ENCODE measurements at regions not wholly inside any gene's neighbourhood (a gene's known extent, or its start where the extent isn't known, plus 50 kb on each side); places are given as distances from the start of the nearest gene placed in this dataset.

DNA sequence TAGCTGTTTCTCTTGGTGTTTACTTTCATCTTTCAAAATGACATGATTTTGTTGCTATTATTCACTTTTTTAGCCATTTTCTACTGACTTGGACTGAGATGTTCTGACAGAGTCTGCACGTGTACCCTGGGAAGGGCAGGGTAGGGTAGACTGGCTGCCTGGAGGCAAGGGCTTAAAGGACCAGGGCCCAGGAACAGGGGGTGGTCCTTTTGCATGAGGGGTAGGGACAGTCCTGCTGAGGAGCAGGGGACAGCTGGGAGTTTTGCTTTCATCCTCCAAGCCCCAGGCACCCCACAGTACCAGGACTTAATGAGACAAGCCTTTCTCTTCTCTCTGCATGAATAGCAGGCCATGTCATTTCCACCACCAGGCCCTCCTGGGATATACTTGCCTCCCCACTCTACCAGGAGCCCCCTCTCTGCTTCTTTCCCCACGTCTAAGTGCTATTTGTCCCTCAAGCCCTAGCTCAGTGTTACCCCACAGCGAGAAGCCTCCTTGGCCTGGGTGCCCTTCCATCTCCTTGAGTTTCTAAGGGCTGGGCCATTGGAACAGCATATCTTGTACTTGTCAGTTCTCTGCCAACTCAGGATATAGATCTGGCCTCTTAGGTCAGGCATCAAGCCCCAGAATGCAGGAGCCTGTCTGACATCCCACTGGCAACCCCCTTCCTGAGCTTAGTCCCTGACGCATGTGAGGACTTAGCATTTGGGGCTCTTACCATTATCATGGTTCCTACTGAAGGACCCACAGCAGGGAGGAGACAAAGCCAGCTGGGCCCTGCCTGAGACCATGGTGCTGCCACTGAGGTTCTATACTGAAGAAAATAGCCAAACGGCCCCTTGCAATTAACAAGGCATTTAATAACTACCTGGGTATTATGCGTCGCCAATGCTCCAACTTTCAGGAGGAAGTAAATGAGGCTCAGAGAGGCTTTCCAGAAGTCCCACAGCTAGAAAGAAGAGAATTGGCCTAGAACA lies 78.4 kb upstream of the UNC5B start:
- no peak overlapping the region for H3K4me3 ChIP-seq (ENCODE audit: low read depth in 1 of 2, low read length in 2 of 2)
- no peak overlapping the region for H3K4me2 ChIP-seq (ENCODE audit: insufficient read depth, low read length)
- no peaks in the 10 kb centered on the region for H3K36me3 ChIP-seq (ENCODE audit: insufficient read depth, low read length)
- H3K4me1 ChIP-seq (ENCODE audit: insufficient read depth, low read length) = no peaks in the 10 kb centered on the region
- H4K20me1 ChIP-seq (ENCODE audit: insufficient read depth, low read length) = no peaks in the 10 kb centered on the region
- DNase-seq (no peak), ATAC-seq (ENCODE audit: insufficient read depth, low read depth) (no peak)
- no peaks in the 10 kb centered on the region for H3K9me3 ChIP-seq (ENCODE audit: insufficient read depth, low read length, severe bottlenecking)
- H3K9ac ChIP-seq (ENCODE audit: low read depth, low read length) = no peak overlapping the region
- no peak for TF ChIP-seq EZH2 (IDR thresholded peaks at IDR 0.05; ENCODE audit: borderline replicate concordance, low read depth, low read length, severe bottlenecking)
- TF ChIP-seq, protein P1, sequence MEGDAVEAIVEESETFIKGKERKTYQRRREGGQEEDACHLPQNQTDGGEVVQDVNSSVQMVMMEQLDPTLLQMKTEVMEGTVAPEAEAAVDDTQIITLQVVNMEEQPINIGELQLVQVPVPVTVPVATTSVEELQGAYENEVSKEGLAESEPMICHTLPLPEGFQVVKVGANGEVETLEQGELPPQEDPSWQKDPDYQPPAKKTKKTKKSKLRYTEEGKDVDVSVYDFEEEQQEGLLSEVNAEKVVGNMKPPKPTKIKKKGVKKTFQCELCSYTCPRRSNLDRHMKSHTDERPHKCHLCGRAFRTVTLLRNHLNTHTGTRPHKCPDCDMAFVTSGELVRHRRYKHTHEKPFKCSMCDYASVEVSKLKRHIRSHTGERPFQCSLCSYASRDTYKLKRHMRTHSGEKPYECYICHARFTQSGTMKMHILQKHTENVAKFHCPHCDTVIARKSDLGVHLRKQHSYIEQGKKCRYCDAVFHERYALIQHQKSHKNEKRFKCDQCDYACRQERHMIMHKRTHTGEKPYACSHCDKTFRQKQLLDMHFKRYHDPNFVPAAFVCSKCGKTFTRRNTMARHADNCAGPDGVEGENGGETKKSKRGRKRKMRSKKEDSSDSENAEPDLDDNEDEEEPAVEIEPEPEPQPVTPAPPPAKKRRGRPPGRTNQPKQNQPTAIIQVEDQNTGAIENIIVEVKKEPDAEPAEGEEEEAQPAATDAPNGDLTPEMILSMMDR (IDR thresholded peaks at IDR 0.05; ENCODE audit: borderline replicate concordance, extremely low read depth, low read length, poor library complexity, severe bottlenecking) = no peak
- no peaks in the 10 kb centered on the region for H3K79me2 ChIP-seq (ENCODE audit: insufficient read depth, low read length)
- H3K27ac ChIP-seq (ENCODE audit: low read length) = no peak overlapping the region
- no peak overlapping the region for H2AFZ ChIP-seq (ENCODE audit: low read depth, low read length)
- H3K27me3 ChIP-seq (ENCODE audit: insufficient read depth, low read length, poor library complexity) = peaks cover 13% of the 10 kb centered on the region

DNA sequence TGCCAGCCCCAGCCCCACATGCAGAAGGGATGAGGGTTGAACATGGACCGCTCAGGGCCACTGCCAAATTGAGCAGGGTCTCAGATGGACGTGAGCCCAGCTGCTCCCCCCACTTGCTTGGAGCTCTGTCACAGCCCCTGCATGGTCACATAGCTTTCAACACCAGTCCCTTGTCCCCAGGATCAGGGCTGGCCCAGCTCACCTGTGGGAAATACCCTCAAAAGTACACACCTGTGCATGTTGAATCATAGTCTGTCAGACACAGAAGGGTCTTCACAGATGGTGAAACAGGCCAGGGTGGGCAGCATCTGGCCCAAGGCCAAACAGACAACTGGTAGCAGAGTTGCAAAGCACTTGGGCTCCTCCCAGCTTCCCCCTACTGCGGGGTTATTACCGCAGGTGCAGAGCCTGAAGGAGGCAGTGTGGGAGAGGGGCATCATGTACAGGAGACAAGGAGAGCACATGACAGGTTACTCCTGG lies 77.6 kb upstream of the UNC5B start:
- no peak overlapping the region for H3K4me2 ChIP-seq (ENCODE audit: insufficient read depth, low read length)
- H3K9me3 ChIP-seq (ENCODE audit: insufficient read depth, low read length, severe bottlenecking) = no peaks in the 10 kb centered on the region
- peaks cover 18% of the 10 kb centered on the region for H3K27me3 ChIP-seq (ENCODE audit: insufficient read depth, low read length, poor library complexity)
- no peak overlapping the region for H3K9ac ChIP-seq (ENCODE audit: low read depth, low read length)
- no peak for ATAC-seq (ENCODE audit: insufficient read depth, low read depth)
- H3K4me3 ChIP-seq (ENCODE audit: low read depth in 1 of 2, low read length in 2 of 2) = no peak overlapping the region
- no peak for DNase-seq
- no peaks in the 10 kb centered on the region for H3K4me1 ChIP-seq (ENCODE audit: insufficient read depth, low read length)
- no peaks in the 10 kb centered on the region for H3K36me3 ChIP-seq (ENCODE audit: insufficient read depth, low read length)
- H3K79me2 ChIP-seq (ENCODE audit: insufficient read depth, low read length) = no peaks in the 10 kb centered on the region
- H4K20me1 ChIP-seq (ENCODE audit: insufficient read depth, low read length) = peaks cover 2% of the 10 kb centered on the region; the same call in 1 of the 2 replicates
- no peak overlapping the region for H3K27ac ChIP-seq (ENCODE audit: low read length)
- no peak for TF ChIP-seq EZH2 (IDR thresholded peaks at IDR 0.05; ENCODE audit: borderline replicate concordance, low read depth, low read length, severe bottlenecking)
- H2AFZ ChIP-seq (ENCODE audit: low read depth, low read length) = no peak overlapping the region

DNA sequence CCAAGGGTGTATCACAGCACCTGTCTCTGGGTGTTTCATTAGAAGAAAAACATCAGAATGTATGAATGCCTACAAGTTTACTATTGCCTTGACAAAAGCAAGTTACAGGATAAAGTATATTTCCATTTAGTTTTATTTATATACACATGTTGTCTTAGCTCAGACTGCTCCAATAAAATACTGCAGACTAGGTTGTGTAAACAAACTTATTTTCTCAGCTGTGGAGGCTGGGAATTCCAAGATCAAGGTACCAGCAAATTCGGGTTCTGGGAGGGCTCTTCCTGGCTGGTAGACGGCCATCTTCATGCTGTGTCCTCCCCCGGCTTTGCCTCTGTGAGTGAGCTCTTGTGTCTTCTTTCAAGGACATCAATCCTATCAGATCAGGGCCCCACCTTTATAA lies 77.1 kb upstream of the UNC5B start:
- H3K4me3 ChIP-seq (ENCODE audit: low read depth in 1 of 2, low read length in 2 of 2) = no peak overlapping the region
- ATAC-seq (ENCODE audit: insufficient read depth, low read depth) = no peak
- no peaks in the 10 kb centered on the region for H3K79me2 ChIP-seq (ENCODE audit: insufficient read depth, low read length)
- no peaks in the 10 kb centered on the region for H3K36me3 ChIP-seq (ENCODE audit: insufficient read depth, low read length)
- H4K20me1 ChIP-seq (ENCODE audit: insufficient read depth, low read length) = peaks cover 2% of the 10 kb centered on the region; the same call in 1 of the 2 replicates
- H2AFZ ChIP-seq (ENCODE audit: low read depth, low read length) = no peak overlapping the region
- no peak for DNase-seq
- H3K4me1 ChIP-seq (ENCODE audit: insufficient read depth, low read length) = no peaks in the 10 kb centered on the region
- no peak overlapping the region for H3K27ac ChIP-seq (ENCODE audit: low read length)
- no peak overlapping the region for H3K9ac ChIP-seq (ENCODE audit: low read depth, low read length)
- peaks cover 20% of the 10 kb centered on the region for H3K27me3 ChIP-seq (ENCODE audit: insufficient read depth, low read length, poor library complexity)
- H3K9me3 ChIP-seq (ENCODE audit: insufficient read depth, low read length, severe bottlenecking) = no peaks in the 10 kb centered on the region
- no peak overlapping the region for H3K4me2 ChIP-seq (ENCODE audit: insufficient read depth, low read length)
- TF ChIP-seq, protein P1 (IDR thresholded peaks at IDR 0.05; ENCODE audit: borderline replicate concordance, extremely low read depth, low read length, poor library complexity, severe bottlenecking) = no peak
- no peak for TF ChIP-seq EZH2 (IDR thresholded peaks at IDR 0.05; ENCODE audit: borderline replicate concordance, low read depth, low read length, severe bottlenecking)
